Tibial nerve (tissue), 4 donors: ENCODE measurements at regions not wholly inside any gene's neighbourhood (a gene's known extent, or its start where the extent isn't known, plus 50 kb on each side); places are given as distances from the start of the nearest gene placed in this dataset.

Experiments used
- CTCF ChIP-seq, 5 experiments: fragments of 200-600 bp in 3 of 5; fragments of 450-650 bp in 2 of 5; sonication (generic) in 3 of 5; IDR thresholded peaks; one replicate each; pipeline ENCODE4 v1.5.1; 2016 to 2019; ENCODE audit warnings: antibody characterized with exemption in 5 of 5, mild to moderate bottlenecking in 3 of 5, moderate library complexity in 2 of 5
- EP300 ChIP-seq, 2 donors: sonication (generic); formaldehyde crosslinking; IDR thresholded peaks; one replicate each; pipeline ENCODE4 v1.6.1; 2017; ENCODE audit warnings: antibody characterized with exemption in 2 of 2, mild to moderate bottlenecking in 1 of 2

- TF ChIP-seq CTCF (IDR thresholded peaks at IDR 0.05) (no peak), EP300 (IDR thresholded peaks at IDR 0.05) (no peak)
Observed at GRCh38 chr2:49767316-49767715, 613.0 kb upstream of the FSHR start.
